HG03025 (cell line): ENCODE measurements at regions not wholly inside any gene's neighbourhood (a gene's known extent, or its start where the extent isn't known, plus 50 kb on each side); places are given as distances from the start of the nearest gene placed in this dataset.

Experiments used
- ATAC-seq: cut with Tn5 transposase; IDR thresholded peaks from one replicate; pipeline ENCODE4 v1.9.1; 2021; ENCODE audit warnings: mild to moderate bottlenecking, moderate library complexity; ENCODE audit not compliant: unreplicated experiment, low FRiP score

DNA sequence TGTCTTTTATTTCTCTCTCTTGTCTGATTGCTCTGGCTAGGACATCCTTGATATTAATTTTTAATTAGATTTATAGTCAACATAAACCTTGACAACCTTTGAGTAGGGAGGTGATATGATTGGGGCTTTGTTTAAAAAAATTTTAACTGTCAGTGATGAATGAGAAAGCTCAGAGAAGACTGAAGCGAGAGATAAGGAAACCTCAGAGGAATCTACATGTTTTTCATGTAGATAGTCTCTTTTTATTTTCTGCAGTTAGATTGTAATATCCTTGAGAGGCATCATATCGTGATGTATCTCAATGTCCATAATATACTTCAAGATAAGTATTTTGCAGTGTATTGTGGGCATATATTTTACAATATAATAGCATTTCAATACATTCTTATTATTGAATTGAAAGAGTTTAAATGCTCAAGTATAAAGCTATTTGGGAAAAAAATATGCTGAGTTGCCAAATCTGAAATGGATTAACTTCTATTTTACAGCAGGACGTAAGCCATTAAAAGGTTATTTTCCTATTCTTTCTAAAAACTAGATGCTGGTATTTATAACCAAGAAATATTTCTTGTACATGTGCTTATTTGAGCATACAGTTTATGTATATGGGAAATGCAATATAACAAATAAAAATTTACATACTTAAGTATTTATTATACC is 802.4 kb upstream of the ADGRL4 start:
- ATAC-seq: no peak

DNA sequence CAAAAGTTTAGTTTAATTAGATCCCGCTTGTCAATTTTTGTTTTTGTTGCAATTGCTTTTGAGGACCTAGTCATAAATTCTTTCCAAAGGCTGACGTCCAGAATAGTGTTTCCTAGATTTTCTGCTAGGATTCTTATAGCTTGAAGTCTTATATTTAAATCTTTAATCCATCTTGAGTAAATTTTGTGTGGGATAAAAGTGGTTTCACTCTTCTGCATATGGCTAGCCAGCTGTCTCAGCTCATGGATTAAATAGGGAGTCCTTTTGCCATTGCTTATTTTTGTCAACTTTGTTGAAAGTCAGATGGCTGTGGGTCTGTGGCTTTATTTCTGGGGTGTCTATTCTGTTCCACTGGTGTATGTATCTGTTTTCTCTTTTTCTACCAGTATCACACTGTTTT is 801.3 kb upstream of the ADGRL4 start:
- no peak for ATAC-seq

DNA sequence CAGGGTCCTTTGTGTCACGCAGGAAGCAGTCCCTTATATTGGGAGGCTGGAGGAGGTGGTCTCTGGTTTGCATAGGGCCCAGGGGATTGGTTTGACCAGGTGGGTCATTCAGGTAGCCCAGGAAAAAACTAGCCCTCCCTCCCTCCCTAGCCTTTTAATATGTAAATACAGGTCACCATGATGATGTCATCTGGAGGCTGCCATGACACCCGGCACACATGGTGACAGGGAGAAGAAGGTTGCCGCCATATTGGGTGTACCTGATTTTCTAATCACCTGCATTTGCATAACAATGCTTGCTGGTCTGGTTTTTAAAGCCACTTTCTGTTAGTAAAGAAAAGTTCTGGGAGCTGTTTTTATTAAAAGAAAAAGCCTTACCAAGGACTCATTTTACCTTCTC is 791.0 kb upstream of the ADGRL4 start:
- no peak for ATAC-seq

DNA sequence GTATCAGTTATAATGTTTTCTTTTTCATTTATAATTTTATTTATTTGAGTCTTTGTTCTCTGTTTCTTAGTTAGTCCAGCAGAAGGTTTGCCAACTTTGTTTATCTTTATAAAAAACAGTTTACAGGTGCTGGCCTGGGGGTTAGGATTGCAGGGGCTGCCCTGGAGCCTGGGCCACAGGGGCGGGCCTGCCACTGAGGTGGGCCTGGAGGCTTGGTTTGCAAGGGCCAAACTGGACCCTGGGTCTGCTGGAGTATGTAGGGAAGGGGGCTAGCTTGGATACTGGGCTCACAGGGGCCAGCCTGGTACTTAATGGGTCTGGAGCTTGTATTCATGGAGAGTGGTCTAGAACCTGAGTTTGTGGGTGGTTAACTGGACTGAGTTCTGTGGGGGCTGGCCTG is 789.9 kb upstream of the ADGRL4 start:
- no peak for ATAC-seq

DNA sequence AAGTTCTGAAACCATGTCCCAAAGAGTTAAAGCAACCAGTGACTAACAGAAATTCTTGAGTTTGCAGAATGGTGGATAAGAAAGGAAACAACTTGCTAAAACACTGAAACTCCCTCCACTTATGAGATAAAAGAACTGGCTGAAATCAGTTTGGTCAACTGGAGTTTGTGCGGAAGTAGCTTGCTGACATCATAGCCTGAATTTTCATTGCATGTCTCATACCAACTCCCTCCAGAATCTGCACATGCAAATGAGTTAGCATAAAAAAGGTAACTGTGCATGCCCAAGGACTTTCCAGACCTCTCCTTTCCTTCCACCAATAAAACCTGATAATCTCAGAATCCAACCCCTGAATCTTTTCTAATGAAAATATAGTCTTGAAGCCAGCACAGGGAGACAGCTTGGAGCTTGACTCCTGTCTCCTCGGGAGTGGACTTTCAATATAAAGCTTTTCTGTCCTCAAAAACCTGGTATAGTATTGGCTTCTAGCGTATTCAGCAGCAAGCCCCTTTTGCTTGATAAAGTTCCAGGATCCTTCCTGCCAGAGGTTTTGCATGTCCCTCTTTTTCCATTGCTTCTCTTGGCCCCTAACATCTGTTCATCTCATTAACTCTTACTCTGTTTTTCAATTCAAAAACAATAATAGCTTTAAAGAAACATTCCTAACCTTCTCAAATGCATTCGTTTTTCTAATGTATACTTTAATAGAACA is 785.8 kb upstream of the ADGRL4 start:
- ATAC-seq: no peak

DNA sequence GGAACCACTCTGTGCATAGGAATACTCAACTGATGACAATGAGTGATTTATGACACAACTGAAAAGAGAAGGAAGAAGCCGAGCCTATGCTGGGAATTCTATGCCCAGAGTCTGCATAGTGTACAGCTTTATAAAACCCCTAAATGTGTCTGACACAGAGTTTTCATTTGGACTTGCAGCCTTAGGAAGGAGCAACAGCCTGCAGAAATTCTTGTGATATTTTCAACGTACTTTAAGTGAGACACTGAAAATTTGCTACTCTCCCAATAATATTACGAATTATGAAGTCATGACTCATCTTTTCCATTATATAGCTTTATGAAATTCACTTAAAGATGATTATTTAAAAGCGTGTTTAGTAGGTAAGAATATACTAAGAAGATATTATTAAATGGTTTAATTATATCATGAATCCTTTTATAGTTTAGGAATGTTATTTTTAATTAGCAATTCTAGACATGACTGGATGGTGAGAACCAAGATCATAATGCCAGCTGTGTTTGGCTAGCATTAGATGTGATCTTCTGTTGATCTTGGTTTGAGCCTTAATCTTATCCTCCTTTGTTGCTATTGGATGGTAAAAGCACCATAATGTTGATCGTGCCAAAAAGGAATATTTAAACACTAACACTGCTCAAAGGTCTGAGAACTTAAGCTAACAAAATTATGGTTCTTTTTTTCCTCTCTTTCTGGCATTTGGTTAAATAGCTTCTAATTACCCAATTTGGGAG is 785.1 kb upstream of the ADGRL4 start:
- no peak for ATAC-seq

DNA sequence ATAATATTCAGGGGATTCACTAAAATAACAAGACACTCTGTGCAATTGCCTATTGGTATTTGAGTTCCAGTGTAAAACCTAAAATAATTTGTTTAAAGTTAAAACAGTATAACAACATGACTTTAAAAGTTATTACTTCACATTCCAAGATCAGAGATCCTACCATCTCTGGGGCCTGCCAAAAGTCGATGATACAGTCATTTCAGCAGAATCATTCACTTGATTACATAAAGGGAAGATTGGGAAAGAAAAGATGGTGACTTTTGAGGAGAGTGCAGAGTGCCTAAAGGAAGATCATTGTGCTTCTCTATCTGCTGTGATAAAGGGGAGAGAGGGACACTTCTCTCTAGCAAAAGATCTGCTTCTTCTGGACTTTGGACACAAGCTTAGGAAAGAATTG is 784.4 kb upstream of the ADGRL4 start:
- ATAC-seq: no peak

DNA sequence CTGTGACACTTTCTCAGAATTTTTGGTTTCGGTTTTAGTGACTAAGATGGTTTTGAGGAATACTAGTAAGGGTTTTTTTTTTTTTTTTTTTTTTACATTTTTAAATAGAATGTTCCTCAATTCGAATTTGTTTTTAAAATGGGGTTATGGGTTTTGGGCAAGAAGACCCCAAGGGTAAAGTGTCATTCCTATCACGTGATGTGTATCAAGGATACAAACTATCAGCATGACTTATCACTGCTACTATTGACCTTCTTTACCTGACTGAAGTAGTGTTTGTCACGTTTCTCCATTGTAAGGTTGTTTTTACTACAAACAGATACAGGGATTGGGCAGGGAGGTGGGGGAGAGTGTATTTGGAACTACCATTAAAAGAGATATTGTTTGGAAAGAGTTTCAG is 781.1 kb upstream of the ADGRL4 start:
- ATAC-seq: no peak

DNA sequence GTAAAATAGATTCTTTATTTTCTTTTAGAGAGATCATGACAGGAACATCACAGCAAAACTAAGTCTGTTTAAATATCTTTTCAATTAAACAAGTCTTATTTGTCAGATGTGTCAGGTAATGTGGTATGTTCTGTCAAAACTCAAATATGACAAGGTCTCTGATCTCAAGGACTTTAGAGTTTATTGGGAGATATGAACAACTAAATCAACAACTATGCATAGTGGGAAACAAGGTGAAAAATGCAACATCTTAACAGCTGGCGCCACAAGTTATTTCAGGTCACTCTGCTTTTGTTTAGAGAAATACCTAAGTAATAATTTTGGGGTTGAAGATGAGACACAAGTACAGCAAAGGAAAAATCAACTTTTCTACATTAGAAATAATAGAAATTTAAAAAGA is 779.4 kb upstream of the ADGRL4 start:
- ATAC-seq: no peak

DNA sequence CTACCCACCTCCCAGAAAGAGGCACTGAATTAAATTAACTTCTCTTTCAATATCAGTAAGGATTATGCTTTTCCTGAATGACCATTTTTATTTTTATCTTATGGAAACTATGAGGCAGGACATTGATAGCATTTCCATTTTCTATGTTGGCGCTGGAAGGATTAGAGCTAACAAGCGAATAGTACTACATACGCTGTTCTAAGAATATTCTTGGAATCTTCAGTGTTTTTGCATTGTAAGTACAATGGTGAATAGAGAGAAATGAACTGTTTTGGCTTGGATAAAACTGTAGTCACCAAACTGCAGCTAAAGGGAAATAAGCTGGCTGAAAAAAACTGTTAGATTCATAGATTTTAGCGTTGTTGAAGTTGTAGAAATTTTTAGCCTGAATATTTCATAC is 779.0 kb upstream of the ADGRL4 start:
- no peak for ATAC-seq

DNA sequence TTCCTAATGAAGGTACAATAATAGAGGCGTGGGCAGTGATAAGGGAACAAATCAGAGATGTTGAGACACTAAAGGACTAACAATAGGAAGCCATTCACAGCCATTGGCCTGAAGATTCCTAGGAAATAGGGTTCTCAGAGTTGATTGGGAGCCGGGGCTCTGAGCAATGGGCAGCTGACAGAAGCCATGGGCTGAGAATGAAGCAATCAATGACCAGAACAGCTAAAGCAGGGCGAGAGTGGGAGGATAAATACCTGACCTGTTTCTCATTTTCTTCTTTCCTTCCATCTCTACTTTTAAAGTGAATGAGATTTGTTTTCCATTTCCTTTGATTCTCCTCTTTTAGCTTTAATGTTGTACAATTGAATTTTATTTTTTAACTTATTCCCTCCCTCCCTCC is 774.7 kb upstream of the ADGRL4 start:
- ATAC-seq: no peak

DNA sequence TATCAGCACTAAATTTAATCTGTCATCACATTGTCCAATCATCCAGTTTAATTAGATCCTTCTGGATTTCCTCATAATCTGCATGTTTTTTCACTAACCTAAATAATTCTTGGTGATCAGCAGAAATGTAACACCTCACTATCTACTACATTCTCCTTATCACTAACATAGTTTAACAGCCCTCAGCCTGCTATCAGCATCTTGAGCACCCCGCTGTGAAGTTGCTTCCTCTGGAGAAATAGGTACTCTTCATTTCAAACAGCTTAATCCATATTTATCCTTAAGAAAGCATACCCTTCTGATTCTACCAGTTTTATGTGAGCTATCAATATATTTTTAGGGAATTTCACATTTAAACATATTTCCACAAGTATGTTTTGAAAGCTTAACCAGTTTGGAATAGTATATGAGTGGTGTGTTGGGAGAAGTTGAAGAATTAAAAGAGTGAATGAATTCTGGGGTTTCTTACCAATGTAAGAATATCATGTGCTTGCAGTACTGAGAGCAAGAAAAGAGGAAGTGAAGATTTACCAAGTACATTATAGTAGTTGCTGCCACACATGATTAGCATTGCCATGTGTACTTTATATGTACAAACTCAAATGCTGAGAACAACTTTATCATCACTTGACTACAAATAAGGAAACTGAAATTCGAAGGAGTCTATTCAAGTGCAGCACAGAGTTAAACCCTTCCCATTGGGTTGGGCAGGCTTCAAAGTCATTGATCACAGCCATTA is 771.1 kb upstream of the ADGRL4 start:
- peak; percentile 99 for ATAC-seq

DNA sequence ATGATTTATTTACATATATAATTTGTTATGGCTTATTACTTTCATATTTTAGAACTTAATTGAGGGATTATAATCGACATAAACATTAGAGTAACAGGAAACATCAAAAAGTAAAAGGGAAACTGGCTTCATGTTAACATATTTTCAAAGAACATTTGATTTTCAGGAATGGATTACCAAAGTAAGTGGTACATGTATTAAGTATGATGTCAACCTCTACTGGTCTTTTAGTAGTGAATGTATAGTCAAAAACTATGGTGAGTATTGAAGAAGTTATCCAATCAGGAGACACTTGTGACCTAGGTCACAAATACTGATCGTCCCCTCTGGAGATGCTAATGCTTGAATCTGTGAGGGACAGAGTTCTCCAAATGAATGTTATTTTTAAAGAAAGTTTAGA is 768.9 kb upstream of the ADGRL4 start:
- ATAC-seq: no peak

DNA sequence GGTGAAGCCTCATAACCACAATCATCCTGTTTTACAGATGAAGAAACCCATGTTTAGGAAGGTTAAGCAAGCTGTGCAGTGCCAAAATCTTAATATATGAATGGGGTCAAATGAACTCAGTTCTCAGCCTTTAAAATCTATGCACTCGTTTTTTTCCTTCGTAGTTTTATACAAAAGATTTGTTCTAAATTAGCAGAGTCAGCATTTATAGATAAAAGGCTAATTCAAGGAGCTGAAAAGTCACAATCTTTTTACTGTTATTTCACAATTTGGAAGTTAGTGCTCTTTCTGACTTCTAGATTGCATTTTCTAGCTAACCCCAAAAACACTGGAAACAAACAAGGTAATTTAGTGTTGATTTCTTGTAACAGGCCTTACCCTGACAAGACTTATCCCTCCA is 766.9 kb upstream of the ADGRL4 start:
- no peak for ATAC-seq

DNA sequence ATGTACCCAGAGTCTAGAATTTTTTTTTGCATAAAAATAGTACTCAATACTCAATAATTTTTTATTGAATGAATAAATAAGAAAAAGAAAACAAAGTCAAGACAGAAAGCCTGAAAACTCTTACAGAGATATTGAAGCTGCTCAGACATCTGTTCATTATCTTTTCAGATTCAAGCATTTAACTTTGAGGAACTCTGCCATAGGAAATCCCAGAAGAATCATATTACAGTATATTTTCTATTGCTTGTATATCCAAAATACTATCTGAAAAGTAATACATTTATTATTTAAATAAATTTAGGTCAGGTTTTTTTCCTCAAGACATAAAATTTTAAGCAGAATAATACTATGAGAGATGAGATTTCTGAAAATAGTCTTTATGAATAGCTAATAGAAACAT is 755.9 kb upstream of the ADGRL4 start:
- ATAC-seq: no peak

DNA sequence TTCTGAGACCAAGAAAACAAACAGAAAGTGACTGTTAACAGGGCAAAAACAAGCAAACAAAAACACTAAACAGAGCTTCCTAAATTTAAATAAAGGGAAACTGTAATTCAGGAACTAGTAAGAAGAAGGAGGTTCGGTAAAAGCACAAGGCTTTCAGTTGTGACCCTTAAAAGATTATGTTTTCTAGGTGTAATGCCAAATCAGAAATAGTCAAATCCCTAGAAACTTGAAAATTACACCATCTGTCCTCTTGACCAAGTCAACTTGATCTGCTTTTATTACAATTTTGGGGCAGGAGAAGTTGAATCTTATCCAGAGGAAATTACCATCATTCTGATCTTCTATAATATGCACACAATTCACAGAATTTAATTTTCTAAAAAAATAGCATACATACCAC is 754.0 kb upstream of the ADGRL4 start:
- ATAC-seq: no peak

DNA sequence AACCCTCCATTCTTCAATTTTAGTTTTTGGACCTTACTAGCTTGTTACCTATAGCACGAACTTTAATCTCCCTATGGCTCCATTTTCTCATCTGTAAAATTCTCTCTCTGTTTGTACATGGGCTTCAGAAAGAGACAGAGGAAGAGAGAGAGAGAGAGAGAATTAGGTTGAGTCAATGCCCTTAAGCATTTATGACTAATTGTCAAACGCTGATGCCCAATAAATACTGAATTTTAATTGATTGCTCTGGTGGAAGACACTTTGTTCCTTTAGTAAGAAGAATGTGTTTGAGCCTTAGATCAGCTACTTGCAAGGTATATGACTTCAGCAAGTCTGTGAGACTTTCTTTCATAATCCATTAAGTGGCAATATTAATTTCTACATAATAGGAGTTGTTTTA is 743.1 kb upstream of the ADGRL4 start:
- no peak for ATAC-seq

DNA sequence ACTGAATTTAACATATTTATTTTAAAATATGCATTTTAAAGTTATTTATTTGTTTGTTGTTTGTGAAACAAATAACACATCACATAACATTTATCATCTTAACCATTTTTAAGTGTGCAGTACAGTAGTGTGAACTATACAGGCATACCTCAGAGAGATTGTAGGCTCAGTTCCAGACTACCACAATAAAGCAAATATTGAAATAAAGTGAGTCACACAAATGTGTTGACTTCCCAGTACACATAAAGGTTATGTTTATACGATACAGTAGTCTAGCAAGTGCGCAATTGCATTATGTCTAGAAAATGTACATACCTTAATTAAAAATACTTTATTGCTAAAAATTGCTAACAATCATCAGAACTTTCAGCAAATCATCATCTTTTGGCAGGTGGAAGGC is 739.4 kb upstream of the ADGRL4 start:
- ATAC-seq: no peak

DNA sequence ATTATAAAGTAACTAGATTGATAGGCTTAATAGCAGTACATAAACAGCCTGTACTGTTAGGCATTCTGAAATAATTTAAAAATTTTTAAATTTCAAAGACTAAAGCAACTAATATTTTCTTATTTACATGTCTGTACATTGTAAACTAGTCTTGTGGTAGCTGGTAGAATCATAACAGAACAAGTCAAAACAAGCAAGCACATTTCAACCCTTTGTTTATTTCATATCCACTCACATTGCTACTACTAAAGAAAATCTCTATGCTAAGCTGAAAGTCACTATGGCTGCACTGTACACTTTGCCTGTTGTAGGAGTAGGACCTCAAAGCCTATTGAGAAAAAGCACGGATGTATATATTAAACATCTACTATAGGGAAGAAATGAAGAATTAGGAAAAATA is 738.2 kb upstream of the ADGRL4 start:
- no peak for ATAC-seq

DNA sequence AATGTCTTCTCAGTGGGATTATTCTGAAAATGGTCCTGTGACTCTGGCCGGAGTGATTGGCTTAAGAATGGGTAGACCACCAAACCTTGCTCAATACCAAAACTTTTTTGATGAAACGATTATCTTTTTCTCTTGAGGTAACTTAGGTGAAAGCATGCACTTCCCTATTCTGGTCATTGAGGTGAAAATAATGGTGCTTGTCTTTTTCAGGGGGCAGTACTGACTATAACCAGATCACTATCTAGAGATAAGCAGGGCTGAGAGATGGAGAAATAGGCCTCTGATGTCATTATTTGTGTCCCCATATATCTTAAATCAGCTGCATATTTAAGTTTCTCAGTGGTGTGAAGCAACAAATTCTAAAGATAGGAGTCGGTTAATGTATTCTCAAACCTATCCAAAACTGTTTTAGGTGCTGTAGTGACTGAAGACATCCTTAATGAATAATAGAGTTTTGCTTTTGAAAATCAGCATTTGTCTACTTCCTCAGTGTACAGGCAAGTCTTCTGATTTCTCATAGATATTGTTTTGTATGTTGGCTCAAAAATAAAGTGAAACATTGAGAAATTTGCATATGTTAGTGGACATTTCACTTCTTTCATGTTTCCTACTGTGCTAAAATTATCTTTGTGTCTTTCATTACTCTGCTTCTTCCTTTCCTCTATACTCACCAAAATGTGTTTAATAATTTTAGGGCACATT is 735.3 kb upstream of the ADGRL4 start:
- ATAC-seq: peak; percentile 75

DNA sequence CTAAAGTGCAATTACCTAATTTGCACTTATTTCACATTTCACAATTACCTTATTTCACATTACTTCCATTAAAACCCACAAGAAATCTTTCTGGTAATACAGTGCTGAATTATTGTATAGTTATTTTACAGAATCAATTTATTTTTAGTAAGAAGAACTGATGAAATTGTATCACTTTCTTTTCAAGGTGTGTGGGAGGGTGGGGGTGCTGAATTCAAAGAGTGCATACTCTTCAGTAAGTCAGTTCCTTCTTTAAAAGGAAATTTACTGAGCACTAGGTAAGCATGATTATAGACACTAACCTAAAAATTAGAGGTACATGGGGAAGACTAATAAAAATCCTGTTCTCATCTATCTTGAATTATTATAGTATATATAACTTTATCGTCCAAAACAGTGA is 731.6 kb upstream of the ADGRL4 start:
- no peak for ATAC-seq
